Calu3 (cell line): ENCODE measurements at regions not wholly inside any gene's neighbourhood (a gene's known extent, or its start where the extent isn't known, plus 50 kb on each side); places are given as distances from the start of the nearest gene placed in this dataset.

Experiments
- BruUV-seq: library from RNA; stranded (reverse); fragments of 400-500 nt; replicated peaks from 2 replicates; lab custom pipeline; 2021; lab: Mats Ljungman, UMichigan
- CTCF ChIA-PET: fragments of 300-600 bp; sonication (Branson Sonifier 250); formaldehyde crosslinking; loops from one replicate; lab custom pipeline; 2022; ENCODE audit warnings: antibody characterized with exemption; lab: Charles Lee
- DNase-seq: peaks from one replicate; pipeline ENCODE4 v3.0.0; 2022
- H3K27ac Mint-ChIP-seq: one replicate; pipeline ENCODE4 v1.8.0; 2022; ENCODE audit warnings: mixed read lengths; ENCODE audit not compliant: unreplicated experiment
- H3K27me3 Mint-ChIP-seq: one replicate; pipeline ENCODE4 v1.8.0; 2022; ENCODE audit warnings: mixed read lengths; ENCODE audit not compliant: unreplicated experiment
- H3K36me3 Mint-ChIP-seq: one replicate; pipeline ENCODE4 v1.8.0; 2022; ENCODE audit warnings: mild to moderate bottlenecking, moderate library complexity, mixed read lengths; ENCODE audit not compliant: insufficient read depth, unreplicated experiment
- H3K4me1 Mint-ChIP-seq: one replicate; pipeline ENCODE4 v1.8.0; 2022; ENCODE audit warnings: mild to moderate bottlenecking, low read depth, mixed read lengths; ENCODE audit not compliant: unreplicated experiment
- H3K4me3 Mint-ChIP-seq: one replicate; pipeline ENCODE4 v1.8.0; 2022; ENCODE audit warnings: mild to moderate bottlenecking, low read depth, moderate library complexity, mixed read lengths; ENCODE audit not compliant: unreplicated experiment
- H3K9me3 Mint-ChIP-seq: one replicate; pipeline ENCODE4 v1.8.0; 2022; ENCODE audit warnings: low read depth, mixed read lengths; ENCODE audit not compliant: unreplicated experiment
- CTCF ChIP-seq: fragments of 200-600 bp; IDR thresholded peaks from one replicate; pipeline ENCODE4 v1.8.0; 2022; ENCODE audit warnings: antibody characterized with exemption; ENCODE audit not compliant: unreplicated experiment
- intact Hi-C: fragments of 100-400 bp; cut with micrococcal nuclease; formaldehyde crosslinking; loops from one replicate; pipeline ENCODE4 v1.10.0; 2022; ENCODE audit not compliant: unreplicated experiment

GRCh38 chr14:101495827-101496775 is 65.2 kb upstream of the DIO3 start:
- no peaks in the 10 kb centered on the region for H3K36me3 Mint-ChIP-seq
- TF ChIP-seq CTCF, result no peak
- intact Hi-C loops, result no loop called here
- H3K27ac Mint-ChIP-seq, result no peak overlapping the region
- DNase-seq, result no peak
- no TSS peak for BruUV-seq
- no peak overlapping the region for H3K4me3 Mint-ChIP-seq
- peaks cover 5% of the 10 kb centered on the region for H3K27me3 Mint-ChIP-seq
- H3K4me1 Mint-ChIP-seq, result no peaks in the 10 kb centered on the region
- CTCF ChIA-PET, result no interaction called here
- peaks cover 2% of the 10 kb centered on the region for H3K9me3 Mint-ChIP-seq

GRCh38 chr14:101496776-101497683 is 64.3 kb upstream of the DIO3 start:
- no peak for TF ChIP-seq CTCF
- H3K4me1 Mint-ChIP-seq, result no peaks in the 10 kb centered on the region
- intact Hi-C loops, result no loop called here
- CTCF ChIA-PET, result no interaction called here
- H3K36me3 Mint-ChIP-seq, result no peaks in the 10 kb centered on the region
- H3K9me3 Mint-ChIP-seq, result peaks cover 2% of the 10 kb centered on the region
- DNase-seq, result no peak
- H3K4me3 Mint-ChIP-seq, result no peak overlapping the region
- H3K27me3 Mint-ChIP-seq, result no peaks in the 10 kb centered on the region
- no TSS peak for BruUV-seq
- no peak overlapping the region for H3K27ac Mint-ChIP-seq

DNA sequence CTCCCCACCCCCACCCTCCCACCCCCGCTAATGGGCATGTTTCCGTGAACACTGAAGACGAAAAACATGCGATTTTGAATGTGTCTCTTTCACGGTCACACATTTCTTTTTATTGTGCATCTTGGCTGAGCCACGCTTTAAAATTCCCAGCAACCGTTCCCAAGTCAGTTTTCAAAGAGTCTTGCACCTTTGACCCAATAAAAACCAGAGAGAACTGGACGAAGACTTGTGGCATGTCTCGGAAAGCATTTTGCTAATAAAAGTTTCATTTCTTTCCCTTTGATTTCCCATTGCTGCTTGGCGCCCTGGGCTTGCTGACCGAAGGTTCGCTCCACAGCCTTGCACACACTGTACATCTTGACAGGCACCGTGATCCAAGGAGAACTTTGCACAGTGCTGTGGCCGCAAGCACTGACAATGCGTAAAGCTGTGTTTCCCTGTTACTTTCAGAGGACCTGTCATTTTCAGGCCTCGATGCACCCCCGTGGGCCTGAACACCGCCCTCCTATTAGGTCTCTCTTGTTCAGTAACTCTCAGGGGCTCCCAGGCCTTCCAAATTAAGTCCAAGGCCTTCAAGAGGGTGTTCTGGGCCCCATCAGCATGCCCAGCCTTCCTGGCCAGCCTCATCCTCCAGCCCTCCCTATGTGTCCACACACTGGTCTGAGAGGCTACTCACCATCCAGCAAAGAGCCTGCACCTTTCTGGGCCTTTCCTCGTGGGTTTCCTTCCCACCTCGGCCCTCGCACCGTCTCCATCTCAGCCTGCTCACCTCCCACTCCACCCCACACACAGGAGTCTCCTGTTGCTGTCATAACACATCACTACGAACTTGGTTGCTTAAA is 63.4 kb upstream of the DIO3 start:
- CTCF ChIA-PET, result no interaction called here
- H3K9me3 Mint-ChIP-seq, result peaks cover 2% of the 10 kb centered on the region
- no peak overlapping the region for H3K4me3 Mint-ChIP-seq
- no peak for TF ChIP-seq CTCF
- H3K27ac Mint-ChIP-seq, result no peak overlapping the region
- H3K36me3 Mint-ChIP-seq, result no peaks in the 10 kb centered on the region
- DNase-seq, result no peak
- no peaks in the 10 kb centered on the region for H3K4me1 Mint-ChIP-seq
- BruUV-seq, result no TSS peak
- no peaks in the 10 kb centered on the region for H3K27me3 Mint-ChIP-seq
- intact Hi-C loops, result no loop called here

GRCh38 chr14:101498526-101498860 is 62.8 kb upstream of the DIO3 start:
- peaks cover 2% of the 10 kb centered on the region for H3K27me3 Mint-ChIP-seq
- H3K4me1 Mint-ChIP-seq, result no peaks in the 10 kb centered on the region
- intact Hi-C loops, result no loop called here
- H3K36me3 Mint-ChIP-seq, result no peaks in the 10 kb centered on the region
- TF ChIP-seq CTCF, result no peak
- BruUV-seq, result no TSS peak
- no peak overlapping the region for H3K27ac Mint-ChIP-seq
- H3K4me3 Mint-ChIP-seq, result no peak overlapping the region
- DNase-seq, result no peak
- CTCF ChIA-PET, result interaction anchor here (0.7 kb wide), 1 partner anchor 50 kb away, joined by 4 read pairs; no protein-coding TSS in a partner anchor
- peaks cover 2% of the 10 kb centered on the region for H3K9me3 Mint-ChIP-seq
